ENCODE measurements at regions not wholly inside any gene's neighbourhood (a gene's known extent, or its start where the extent isn't known, plus 50 kb on each side); places are given as distances from the start of the nearest gene placed in this dataset.
"Not testable (repeated sequence)": the region's sequence is repeated elsewhere in the genome, so short reads cannot be mapped to it uniquely, and the experiment has no call there.

GRCh38 chr13:22948421-22948820, 232.4 kb upstream of the SGCG start:
- H4K5ac ChIP-seq (ENCODE audit: insufficient read length, low read depth, low read length): no peak overlapping the region
- H3K4me3 Mint-ChIP-seq: no peak overlapping the region

GRCh38 chr13:22952018-22952417, 228.8 kb upstream of the SGCG start:
- H3K79me2 ChIP-seq (ENCODE audit: insufficient read depth, low read length); H2BK15ac ChIP-seq (ENCODE audit: low read depth, low read length); H4K91ac ChIP-seq (ENCODE audit: insufficient read length, low read depth, low read length); H3K4ac ChIP-seq (ENCODE audit: low read depth, low read length); H4K8ac ChIP-seq (replicated peaks; ENCODE audit: insufficient read length, low read depth, low read length); H3K79me1 ChIP-seq (ENCODE audit: insufficient read depth, low read depth, low read length, poor library complexity, severe bottlenecking); H3K9ac ChIP-seq (ENCODE audit: extremely low read depth, insufficient read length, low read length); H3K4me3 Mint-ChIP-seq; H3K4me2 ChIP-seq (ENCODE audit: insufficient read depth, insufficient read length, low read length); H2AFZ ChIP-seq (ENCODE audit: low read length); H3K27me3 ChIP-seq (ENCODE audit: insufficient read depth, low read length); H3K4me1 ChIP-seq (ENCODE audit: insufficient read depth, low read length); H3K27ac Mint-ChIP-seq; H3K23me2 ChIP-seq (ENCODE audit: insufficient read length, low read depth, low read length, poor library complexity, severe bottlenecking); H2BK20ac ChIP-seq (ENCODE audit: low read depth, low read length, poor library complexity, severe bottlenecking); H4K20me1 ChIP-seq (ENCODE audit: control insufficient read depth, insufficient read depth, insufficient read length); H3K14ac ChIP-seq (ENCODE audit: insufficient read depth, low read length); H3K9me3 ChIP-seq (ENCODE audit: control insufficient read depth, low read depth, low read length); H2AK5ac ChIP-seq (ENCODE audit: insufficient read length, low read length); DNase-seq; H3K27me3 Mint-ChIP-seq (ENCODE audit: low read depth); H3K56ac ChIP-seq (ENCODE audit: insufficient read length, low read depth, low read length); H3T11ph ChIP-seq (ENCODE audit: low read length); H2BK5ac ChIP-seq (ENCODE audit: insufficient read length, low read length); H2BK12ac ChIP-seq (ENCODE audit: insufficient read length, low read depth, low read length); H3K27ac ChIP-seq (ENCODE audit: insufficient read length, low read depth, low read length); H4K5ac ChIP-seq (ENCODE audit: insufficient read length, low read depth, low read length); H2BK120ac ChIP-seq (ENCODE audit: low read depth, low read length, poor library complexity, severe bottlenecking); H3K18ac ChIP-seq (ENCODE audit: insufficient read length, low read depth, low read length); H3K23ac ChIP-seq (ENCODE audit: insufficient read length, low read depth, low read length): not testable (repeated sequence)
- Mint-ChIP-seq H3K9me3 (peaks cover 34 to 44% of the 10 kb centered on the region in 2 experiments), H3K4me1 (peaks cover 8 to 12% of the 10 kb centered on the region in 2 experiments), H3K36me3 (ENCODE audit: insufficient read depth in 1 of 3, low read depth in 3 of 3) (peaks cover 11 to 33% (median 19%) of the 10 kb centered on the region in 3 experiments)

More at GRCh38 chr13:22948421-22948820, 232.4 kb upstream of the SGCG start:
- no peak overlapping the region for H3K27ac ChIP-seq (ENCODE audit: insufficient read length, low read depth, low read length)
- no peaks in the 10 kb centered on the region for H3K27me3 ChIP-seq (ENCODE audit: insufficient read depth, low read length)
- no peak overlapping the region for H2BK5ac ChIP-seq (ENCODE audit: insufficient read length, low read length)
- no peak overlapping the region for H3K9ac ChIP-seq (ENCODE audit: extremely low read depth, insufficient read length, low read length)
- no peak overlapping the region for H2BK12ac ChIP-seq (ENCODE audit: insufficient read length, low read depth, low read length)
- no peak overlapping the region for H3K23ac ChIP-seq (ENCODE audit: insufficient read length, low read depth, low read length)
- H2AFZ ChIP-seq (ENCODE audit: low read length): no peak overlapping the region
- WGBS (ENCODE audit: extremely low coverage, insufficient read length, low lambda C conversion rate): no CpG with 5 or more reads among the region's 13 CpGs
- H2BK20ac ChIP-seq (ENCODE audit: low read depth, low read length, poor library complexity, severe bottlenecking): no peak overlapping the region
- no peak overlapping the region for H2AK5ac ChIP-seq (ENCODE audit: insufficient read length, low read length)
- Mint-ChIP-seq H3K27ac (no peak overlapping the region; a peak in 1 of 7 replicates), H3K9me3 (peaks cover 30 to 40% of the 10 kb centered on the region in 2 experiments), H3K36me3 (ENCODE audit: insufficient read depth in 1 of 3, low read depth in 3 of 3) (peaks cover 8 to 33% (median 19%) of the 10 kb centered on the region in 3 experiments), H3K27me3 (ENCODE audit: low read depth) (peaks cover 3% of the 10 kb centered on the region; the same call in 1 of the 2 replicates), H3K4me1 (no peaks in the 10 kb centered on the region)
- no peaks in the 10 kb centered on the region for H3K9me3 ChIP-seq (ENCODE audit: control insufficient read depth, low read depth, low read length)
- H3K4me2 ChIP-seq (ENCODE audit: insufficient read depth, insufficient read length, low read length): no peak overlapping the region
- H3T11ph ChIP-seq (ENCODE audit: low read length): no peak overlapping the region
- no peak overlapping the region for H2BK120ac ChIP-seq (ENCODE audit: low read depth, low read length, poor library complexity, severe bottlenecking)
- H3K79me2 ChIP-seq (ENCODE audit: insufficient read depth, low read length): no peaks in the 10 kb centered on the region
- no peak for TF ChIP-seq CTCF (conservative IDR thresholded peaks at IDR 0.05)
- no peak overlapping the region for H3K14ac ChIP-seq (ENCODE audit: insufficient read depth, low read length)
- H3K56ac ChIP-seq (ENCODE audit: insufficient read length, low read depth, low read length): no peak overlapping the region
- H4K20me1 ChIP-seq (ENCODE audit: control insufficient read depth, insufficient read depth, insufficient read length): no peaks in the 10 kb centered on the region
- no peak for DNase-seq
- H3K4ac ChIP-seq (ENCODE audit: low read depth, low read length): no peak overlapping the region
- no peaks in the 10 kb centered on the region for H3K23me2 ChIP-seq (ENCODE audit: insufficient read length, low read depth, low read length, poor library complexity, severe bottlenecking)
- no peaks in the 10 kb centered on the region for H3K79me1 ChIP-seq (ENCODE audit: insufficient read depth, low read depth, low read length, poor library complexity, severe bottlenecking)
- no peak overlapping the region for H4K91ac ChIP-seq (ENCODE audit: insufficient read length, low read depth, low read length)
- H3K18ac ChIP-seq (ENCODE audit: insufficient read length, low read depth, low read length): no peak overlapping the region
- H3K4me1 ChIP-seq (ENCODE audit: insufficient read depth, low read length): no peaks in the 10 kb centered on the region
- no peak overlapping the region for H2BK15ac ChIP-seq (ENCODE audit: low read depth, low read length)
- H4K8ac ChIP-seq (replicated peaks; ENCODE audit: insufficient read length, low read depth, low read length): no peak overlapping the region
